SW480 (cell line): ENCODE measurements at regions not wholly inside any gene's neighbourhood (a gene's known extent, or its start where the extent isn't known, plus 50 kb on each side); places are given as distances from the start of the nearest gene placed in this dataset.

Source experiments
- DNase-seq: peaks from one replicate; pipeline ENCODE4 v3.0.0-alpha.2; 2016; ENCODE audit warnings: low spot score

GRCh38 chr4:138562544-138562991 lies 320.4 kb upstream of the SLC7A11 start:
- no peak for DNase-seq

DNA sequence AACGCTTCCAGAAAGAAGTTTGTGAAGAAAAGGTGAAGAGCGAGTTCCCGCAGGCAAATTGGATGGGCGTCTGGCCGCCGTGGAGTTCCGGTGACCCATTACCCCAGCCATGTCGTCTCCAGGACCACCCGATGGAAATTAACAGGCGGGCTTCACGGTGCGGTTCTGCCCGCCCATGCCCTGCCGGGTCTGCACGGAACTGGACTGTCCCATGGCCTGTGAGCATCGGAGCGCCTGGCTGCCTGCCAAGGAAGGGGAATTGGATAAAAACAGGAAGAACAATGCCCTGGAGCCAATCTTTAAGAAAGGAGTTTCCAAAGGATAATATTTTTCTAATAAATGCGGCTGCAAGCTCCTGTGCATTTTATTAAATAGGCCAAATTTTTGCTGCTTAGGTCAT lies 319.8 kb upstream of the SLC7A11 start:
- no peak for DNase-seq

DNA sequence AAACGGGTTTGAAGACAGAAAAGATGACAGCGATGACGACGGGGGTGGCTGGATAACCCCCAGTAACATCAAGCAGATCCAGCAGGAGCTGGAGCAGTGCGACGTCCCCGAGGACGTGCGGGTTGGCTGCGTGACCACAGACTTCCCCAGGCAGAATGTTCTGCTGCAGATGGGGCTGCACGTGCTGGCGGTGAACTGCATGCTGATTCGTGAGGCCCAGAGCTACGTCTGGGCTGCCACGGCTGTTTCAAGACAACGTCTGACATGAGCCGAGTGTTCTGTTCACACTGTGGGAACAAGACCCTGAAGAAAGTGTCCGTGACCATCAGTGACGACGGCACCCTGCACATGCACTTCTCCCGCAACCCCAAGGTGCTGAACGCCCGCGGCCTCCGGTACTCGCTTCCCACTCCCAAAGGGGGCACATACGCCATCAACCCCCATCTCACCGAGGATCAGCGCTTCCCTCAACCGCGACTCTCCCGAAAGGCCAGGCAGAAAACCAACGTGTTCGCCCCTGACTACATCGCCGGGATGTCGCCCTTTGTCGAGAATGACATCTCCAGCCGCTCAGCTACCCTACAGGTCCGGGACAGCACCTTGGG lies 319.2 kb upstream of the SLC7A11 start:
- DNase-seq, result no peak

DNA sequence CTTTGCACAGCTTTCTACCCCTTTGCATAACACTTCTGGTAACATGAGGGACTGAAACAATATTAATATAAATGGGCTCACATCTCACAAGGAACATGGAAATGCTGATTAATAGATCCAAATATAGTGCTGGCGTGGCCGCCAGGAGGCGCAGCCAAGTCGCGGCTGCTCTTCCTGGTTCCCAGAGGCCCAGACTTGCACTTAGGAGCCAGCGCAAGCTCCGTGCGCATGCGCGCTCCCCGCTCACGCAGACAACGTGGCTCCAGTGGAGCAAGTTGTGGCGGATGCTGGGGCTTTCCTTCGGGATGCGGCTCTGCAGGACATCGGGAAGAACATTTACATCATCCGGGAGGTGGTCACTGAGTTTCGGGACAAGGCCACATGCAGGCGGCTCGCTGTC lies 318.3 kb upstream of the SLC7A11 start:
- no peak for DNase-seq

DNA sequence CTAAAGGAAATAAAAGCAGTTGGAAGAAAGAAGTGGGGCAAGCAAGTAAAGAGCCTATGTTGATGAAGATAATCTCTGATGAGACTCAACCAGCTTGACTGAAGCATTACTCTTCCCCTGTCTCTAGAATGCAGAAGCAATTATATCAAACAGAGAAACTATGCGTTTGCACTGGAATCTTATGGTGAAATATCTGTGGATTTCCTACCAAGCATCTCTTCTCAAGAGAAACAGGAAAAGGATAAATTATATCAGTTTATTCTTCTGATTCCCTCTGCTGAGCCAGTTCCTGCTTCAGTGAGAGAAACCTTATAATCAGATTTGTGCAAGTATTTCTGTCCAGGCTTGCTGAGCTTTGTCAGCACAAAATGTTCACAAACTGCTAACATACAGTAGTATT lies 316.7 kb upstream of the SLC7A11 start:
- no peak for DNase-seq

DNA sequence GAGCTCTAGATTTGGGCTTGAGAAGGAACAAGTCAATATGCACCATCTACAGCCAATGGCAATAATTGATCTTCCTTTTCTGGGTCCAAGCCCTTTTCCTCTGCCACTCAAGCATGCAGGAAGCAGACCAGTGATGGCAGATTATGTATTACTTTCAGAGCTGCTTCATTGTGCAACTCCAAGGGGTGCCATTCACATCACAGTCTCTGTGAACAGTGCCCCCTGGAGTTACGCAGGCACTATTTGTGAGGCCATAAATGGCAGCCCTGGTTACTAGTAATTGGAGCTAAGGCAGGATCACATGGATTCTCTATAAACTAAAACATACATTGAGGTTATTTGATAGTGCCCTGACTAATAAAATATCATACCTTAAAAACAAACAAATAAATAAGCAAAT lies 313.4 kb upstream of the SLC7A11 start:
- DNase-seq, result no peak

DNA sequence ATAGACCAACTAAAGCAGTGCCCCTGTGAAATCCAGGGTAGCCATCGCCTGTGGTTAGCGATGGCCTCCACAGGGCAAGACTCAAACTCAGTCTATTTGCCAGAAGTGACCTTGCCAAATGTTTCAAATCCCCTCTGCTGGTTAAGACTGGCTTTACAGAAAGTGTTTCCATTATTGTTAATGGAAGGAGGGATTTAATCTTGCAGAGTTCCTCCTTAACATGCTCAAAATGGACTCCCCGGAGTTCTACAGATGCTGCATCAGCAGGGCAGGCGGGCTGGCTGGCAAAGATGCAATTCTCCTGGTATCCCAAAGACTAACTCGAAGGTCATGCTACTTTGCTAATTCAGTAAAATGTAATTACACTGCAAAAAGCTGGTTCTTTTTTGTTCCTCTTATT lies 313.0 kb upstream of the SLC7A11 start:
- peak; percentile 3 for DNase-seq

DNA sequence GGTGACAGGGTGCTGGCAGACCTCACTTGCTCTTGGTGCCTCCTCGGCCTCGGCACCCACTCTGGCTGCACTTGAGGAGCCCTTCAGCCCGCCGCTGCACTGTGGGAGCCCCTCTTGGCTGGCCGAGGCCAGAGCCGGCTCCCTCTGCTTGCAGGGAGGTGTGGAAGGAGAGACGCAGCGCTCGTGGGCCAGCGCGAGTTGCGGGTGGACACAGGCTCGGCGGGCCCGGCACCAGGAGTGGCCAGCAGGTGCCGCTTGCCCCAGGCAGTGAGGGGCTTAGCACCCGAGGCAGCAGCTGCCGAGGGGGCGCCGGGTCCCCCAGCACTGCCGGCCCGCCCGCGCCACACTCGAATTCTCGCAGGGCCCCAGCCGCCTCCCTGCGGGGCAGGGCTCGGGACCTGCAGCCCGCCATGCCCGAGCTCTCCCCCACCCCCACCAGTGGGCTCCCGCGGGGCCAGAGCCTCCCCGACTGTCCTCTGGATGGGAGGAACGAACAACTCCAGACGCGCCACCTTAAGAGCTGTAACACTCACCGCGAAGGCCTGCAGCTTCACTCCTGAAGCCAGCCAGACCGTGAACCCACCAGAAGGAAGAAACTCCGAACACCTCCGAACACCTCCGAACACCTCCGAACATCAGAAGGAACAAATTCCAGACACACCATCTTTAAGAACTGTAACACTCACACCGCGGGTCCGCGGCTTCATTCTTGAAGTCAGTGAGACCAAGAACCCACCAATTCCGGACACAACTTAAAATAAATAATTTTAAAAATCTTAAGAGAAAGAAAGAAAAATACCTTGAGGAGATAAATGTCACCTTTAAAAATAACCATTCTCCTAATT lies 311.1 kb upstream of the SLC7A11 start:
- DNase-seq, result no peak

DNA sequence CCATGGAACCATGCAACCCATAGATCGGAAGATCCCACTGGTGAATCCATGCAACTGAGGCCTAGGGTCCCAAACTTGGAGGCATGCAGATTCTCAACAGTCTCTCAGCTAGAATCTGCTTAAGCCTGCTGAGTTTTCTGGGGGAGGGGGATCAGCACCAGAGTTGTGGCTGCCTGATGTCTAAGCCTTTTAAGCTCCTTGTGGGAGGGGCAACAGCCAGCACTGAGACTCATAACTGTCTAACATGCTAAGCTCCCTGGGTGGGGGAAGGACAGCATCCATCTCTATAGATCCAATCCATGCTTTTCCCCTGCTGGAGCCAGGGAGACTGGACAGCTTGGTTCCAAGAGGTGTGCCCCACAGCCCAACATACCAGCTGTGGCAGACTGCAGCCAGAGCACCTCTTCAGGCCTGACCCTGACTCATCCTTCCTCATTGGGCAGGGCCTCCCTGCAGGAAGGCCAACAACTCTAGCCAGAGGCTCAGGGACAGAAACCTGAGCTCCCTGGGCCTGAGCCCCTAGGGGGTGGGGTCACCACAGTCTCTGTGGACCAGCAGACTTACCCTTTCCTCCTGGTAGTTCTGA lies 300.1 kb upstream of the SLC7A11 start:
- no peak for DNase-seq

GRCh38 chr4:138540056-138540800 lies 298.1 kb upstream of the SLC7A11 start:
- DNase-seq, result no peak

- DNase-seq, result no peak
These were observed 296.6 kb upstream of the SLC7A11 start for GRCh38 chr4:138538743-138539142.

GRCh38 chr4:138537731-138538490 lies 295.8 kb upstream of the SLC7A11 start:
- DNase-seq, result no peak

DNA sequence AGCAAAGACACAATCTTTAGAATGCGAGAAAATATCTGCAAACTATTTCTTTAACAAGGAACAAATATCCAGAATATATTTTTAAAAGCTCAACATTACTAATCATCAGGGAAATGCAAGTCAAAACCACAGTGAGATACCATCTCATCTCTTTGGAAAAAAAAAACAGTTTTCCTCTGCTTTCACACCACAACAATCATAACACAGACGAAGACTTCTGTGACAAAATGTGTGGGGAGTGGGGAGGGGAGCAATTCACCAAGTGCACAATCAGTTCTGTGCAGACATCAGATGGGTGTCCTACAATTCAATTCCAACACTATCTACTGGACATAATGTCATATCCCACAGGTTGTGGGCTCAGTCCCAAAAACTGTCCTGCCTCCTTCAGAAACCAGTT lies 293.2 kb upstream of the SLC7A11 start:
- no peak for DNase-seq

GRCh38 chr4:138522366-138522765 lies 280.2 kb upstream of the SLC7A11 start:
- DNase-seq, result peak; percentile 13

GRCh38 chr4:138521809-138522208 lies 279.7 kb upstream of the SLC7A11 start:
- no peak for DNase-seq

DNA sequence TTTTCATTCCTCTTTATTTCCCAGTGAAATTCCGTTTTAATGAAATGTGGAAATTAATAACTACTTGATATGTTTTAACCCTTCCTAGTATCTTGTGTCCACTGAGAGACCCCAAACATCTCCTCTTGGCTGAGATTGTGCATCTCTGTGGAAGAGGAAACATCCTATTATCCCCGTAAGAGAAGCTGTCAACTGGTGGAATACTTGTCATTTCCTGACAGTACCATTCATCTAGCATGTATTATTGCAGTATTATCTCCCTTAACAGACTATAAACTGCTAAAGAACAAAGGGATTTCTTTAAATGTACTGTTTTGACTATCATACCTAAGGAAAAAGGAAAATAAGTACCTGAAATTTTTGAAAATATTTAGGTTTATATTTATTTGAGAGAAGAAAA lies 277.3 kb upstream of the SLC7A11 start:
- DNase-seq, result no peak

DNA sequence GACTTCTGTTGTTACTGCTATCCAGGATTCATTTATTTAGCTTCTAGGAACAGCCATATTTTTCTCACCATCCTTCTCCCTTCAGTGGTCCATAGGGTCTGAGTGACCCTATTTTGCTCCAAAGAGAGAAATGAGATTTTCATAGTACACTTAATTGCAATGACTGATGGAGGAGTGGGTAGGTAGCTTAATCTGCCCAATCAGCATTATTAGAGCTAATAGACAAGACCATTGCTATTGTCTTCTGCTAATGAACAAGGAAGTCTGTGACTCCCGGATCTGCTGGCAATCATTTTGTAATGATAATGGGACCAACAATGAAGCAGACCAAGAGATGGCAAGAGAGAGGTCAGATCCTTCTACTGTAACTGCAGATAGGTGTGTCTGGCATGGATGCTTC lies 271.4 kb upstream of the SLC7A11 start:
- DNase-seq, result no peak

DNA sequence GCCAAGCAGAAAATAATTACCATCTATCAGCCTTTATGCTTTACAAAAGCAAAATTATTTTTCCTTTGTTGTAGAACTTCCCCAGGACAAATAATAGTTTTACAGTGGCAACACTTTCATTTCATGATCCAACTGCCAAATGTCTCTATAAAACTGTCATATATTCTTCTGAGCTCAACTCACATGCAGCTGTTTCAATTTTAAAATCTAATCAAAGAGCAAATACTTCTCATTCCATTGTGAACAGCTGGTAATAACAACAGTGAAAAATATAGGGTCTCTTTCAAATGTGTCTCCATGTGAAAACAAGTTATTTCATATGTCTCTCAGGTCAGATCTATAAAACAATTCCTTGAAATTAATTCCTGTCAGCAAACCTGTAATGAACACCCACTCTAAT lies 270.6 kb upstream of the SLC7A11 start:
- DNase-seq, result no peak

DNA sequence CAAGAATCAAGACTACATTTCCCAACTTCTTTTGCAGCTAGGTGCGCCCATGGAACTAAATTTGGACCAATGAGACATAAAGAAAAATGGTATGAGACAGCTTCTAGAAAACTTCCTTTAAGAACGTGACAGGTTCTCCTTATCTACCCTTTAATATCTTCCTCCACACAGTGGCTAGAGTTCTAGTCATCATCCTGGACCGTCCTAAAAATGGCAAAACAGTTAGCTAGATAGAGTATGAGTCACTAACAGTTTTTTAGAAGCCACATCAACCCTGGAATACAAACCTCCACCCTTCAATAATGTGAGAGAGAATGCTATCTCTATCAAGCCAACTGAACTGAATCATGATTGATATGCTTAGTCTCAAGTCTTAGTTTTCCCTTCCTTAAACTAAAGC lies 267.9 kb upstream of the SLC7A11 start:
- DNase-seq, result no peak

GRCh38 chr4:138509346-138509745 lies 267.2 kb upstream of the SLC7A11 start:
- DNase-seq, result no peak

- no peak for DNase-seq
These were observed 265.4 kb upstream of the SLC7A11 start for GRCh38 chr4:138507522-138507921.

DNA sequence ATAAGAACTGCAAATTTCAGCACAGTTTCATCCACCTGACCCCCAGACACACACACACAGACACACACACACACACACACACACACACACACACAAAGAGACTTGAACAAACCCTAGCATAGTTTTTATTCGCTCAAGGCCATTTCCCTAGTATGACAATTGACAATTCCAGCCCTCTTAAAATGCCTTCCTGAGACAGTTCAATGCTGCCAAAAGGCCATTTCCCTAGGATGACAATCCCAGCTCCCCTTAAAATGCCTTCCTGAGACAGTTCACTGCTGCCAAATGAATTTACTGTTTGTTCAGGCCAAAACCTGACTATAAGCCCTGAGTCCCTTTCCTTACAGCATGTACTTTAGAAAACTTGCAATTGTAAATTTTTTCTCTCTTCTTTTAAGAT lies 259.5 kb upstream of the SLC7A11 start:
- DNase-seq, result no peak
